ENCODE measurements at regions not wholly inside any gene's neighbourhood (a gene's known extent, or its start where the extent isn't known, plus 50 kb on each side); places are given as distances from the start of the nearest gene placed in this dataset.

GRCh38 chr9:88740844-88741243 lies 205.9 kb downstream of the NXNL2 start:
- no peak overlapping the region for H3K27ac ChIP-seq

GRCh38 chr9:88741335-88741734 lies 206.4 kb downstream of the NXNL2 start:
- peak; percentile 63 for TF ChIP-seq CTCF (IDR thresholded peaks at IDR 0.05)
- TF ChIP-seq ZFX (IDR thresholded peaks at IDR 0.05; ENCODE audit: borderline replicate concordance), result no peak
- H3K27ac ChIP-seq, result no peak overlapping the region

More at GRCh38 chr9:88740844-88741243, 205.9 kb downstream of the NXNL2 start:
- TF ChIP-seq ZFX (IDR thresholded peaks at IDR 0.05; ENCODE audit: borderline replicate concordance) (no peak), CTCF (IDR thresholded peaks at IDR 0.05) (no peak)

- TF ChIP-seq CTCF (IDR thresholded peaks at IDR 0.05) (no peak), ZFX (IDR thresholded peaks at IDR 0.05; ENCODE audit: borderline replicate concordance) (no peak)
Measured at GRCh38 chr9:88742483-88742882, 207.5 kb downstream of the NXNL2 start.

GRCh38 chr9:88742905-88743304 lies 207.9 kb downstream of the NXNL2 start:
- H3K27ac ChIP-seq, result no peak overlapping the region
- TF ChIP-seq CTCF (IDR thresholded peaks at IDR 0.05) (no peak), ZFX (IDR thresholded peaks at IDR 0.05; ENCODE audit: borderline replicate concordance) (no peak)

More at GRCh38 chr9:88742483-88742882, 207.5 kb downstream of the NXNL2 start:
- H3K27ac ChIP-seq, result no peak overlapping the region

- TF ChIP-seq CTCF (IDR thresholded peaks at IDR 0.05) (no peak), ZFX (IDR thresholded peaks at IDR 0.05; ENCODE audit: borderline replicate concordance) (no peak)
- H3K27ac ChIP-seq, result no peak overlapping the region
Measured at GRCh38 chr9:88745276-88746001, 210.5 kb downstream of the NXNL2 start.

- TF ChIP-seq CTCF (IDR thresholded peaks at IDR 0.05), result no peak
- H3K27ac ChIP-seq, result no peak overlapping the region
Measured at GRCh38 chr9:88746029-88746742, 211.2 kb downstream of the NXNL2 start.

Measured in 22Rv1 (cell line).